ENCODE measurements at regions not wholly inside any gene's neighbourhood (a gene's known extent, or its start where the extent isn't known, plus 50 kb on each side); places are given as distances from the start of the nearest gene placed in this dataset.

GRCh38 chr3:194282436-194283122 lies 68.5 kb downstream of the CPN2 start:
- TF ChIP-seq, protein P1, sequence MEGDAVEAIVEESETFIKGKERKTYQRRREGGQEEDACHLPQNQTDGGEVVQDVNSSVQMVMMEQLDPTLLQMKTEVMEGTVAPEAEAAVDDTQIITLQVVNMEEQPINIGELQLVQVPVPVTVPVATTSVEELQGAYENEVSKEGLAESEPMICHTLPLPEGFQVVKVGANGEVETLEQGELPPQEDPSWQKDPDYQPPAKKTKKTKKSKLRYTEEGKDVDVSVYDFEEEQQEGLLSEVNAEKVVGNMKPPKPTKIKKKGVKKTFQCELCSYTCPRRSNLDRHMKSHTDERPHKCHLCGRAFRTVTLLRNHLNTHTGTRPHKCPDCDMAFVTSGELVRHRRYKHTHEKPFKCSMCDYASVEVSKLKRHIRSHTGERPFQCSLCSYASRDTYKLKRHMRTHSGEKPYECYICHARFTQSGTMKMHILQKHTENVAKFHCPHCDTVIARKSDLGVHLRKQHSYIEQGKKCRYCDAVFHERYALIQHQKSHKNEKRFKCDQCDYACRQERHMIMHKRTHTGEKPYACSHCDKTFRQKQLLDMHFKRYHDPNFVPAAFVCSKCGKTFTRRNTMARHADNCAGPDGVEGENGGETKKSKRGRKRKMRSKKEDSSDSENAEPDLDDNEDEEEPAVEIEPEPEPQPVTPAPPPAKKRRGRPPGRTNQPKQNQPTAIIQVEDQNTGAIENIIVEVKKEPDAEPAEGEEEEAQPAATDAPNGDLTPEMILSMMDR (IDR thresholded peaks at IDR 0.05): no peak
- TF ChIP-seq EZH2phosphoT487 (IDR thresholded peaks at IDR 0.05): no peak
- TF ChIP-seq EZH2 (IDR thresholded peaks at IDR 0.05): no peak

Measured in neural progenitor cell (in vitro differentiated cells).